Esophagus squamous epithelium (tissue), 5 donors: ENCODE measurements at regions not wholly inside any gene's neighbourhood (a gene's known extent, or its start where the extent isn't known, plus 50 kb on each side); places are given as distances from the start of the nearest gene placed in this dataset.

ENCODE experiments used
- DNase-seq: peaks from one replicate; lab custom pipeline; 2025; lab: John Stamatoyannopoulos, UW
- H3K27ac ChIP-seq, 4 donors: fragments of 200-600 bp; sonication (generic); one replicate each; pipeline ENCODE4 v1.5.1; 2016 to 2019; ENCODE audit warnings: mild to moderate bottlenecking in 1 of 4
- H3K27me3 ChIP-seq, 4 donors: fragments of 200-600 bp; sonication (generic); 1 replicate in 3 of 4; 2 replicates in 1 of 4; pipeline versions ENCODE4 v1.5.1 to v1.6.0; 2017 to 2021; ENCODE audit warnings: antibody characterized with exemption in 1 of 4
- H3K36me3 ChIP-seq, 3 donors: fragments of 200-600 bp; sonication (generic); one replicate each; pipeline ENCODE4 v1.5.1; 2016 to 2019
- H3K4me1 ChIP-seq, 3 donors: fragments of 200-600 bp; sonication (generic); one replicate each; pipeline ENCODE4 v1.5.1; 2017 to 2019
- H3K4me3 ChIP-seq, 4 donors: fragments of 200-600 bp; sonication (generic); 1 replicate in 3 of 4; 2 replicates in 1 of 4; pipeline ENCODE4 v1.5.1; 2016 to 2019; ENCODE audit warnings: mild to moderate bottlenecking in 2 of 4, moderate library complexity in 1 of 4
- H3K9me3 ChIP-seq, 3 donors: fragments of 200-600 bp; sonication (generic); one replicate each; pipeline ENCODE4 v1.5.1; 2016 to 2019
- CTCF ChIP-seq, 6 experiments: fragments of 450-650 bp in 4 of 6; fragments of 200-600 bp in 2 of 6; sonication (generic) in 2 of 6; IDR thresholded peaks; one replicate each; pipeline ENCODE4 v1.5.1; 2016 to 2019; ENCODE audit warnings: antibody characterized with exemption in 6 of 6, mild to moderate bottlenecking in 4 of 6, moderate library complexity in 4 of 6
- POLR2A ChIP-seq, 4 donors: fragments of 450-650 bp; IDR thresholded peaks; one replicate each; pipeline ENCODE4 v1.6.1; 2017; ENCODE audit warnings: antibody characterized with exemption in 4 of 4, mild to moderate bottlenecking in 4 of 4, moderate library complexity in 3 of 4
- WGBS, 2 donors: methylation state at CpG; one replicate each; pipeline ENCODE4 v1.1.5; 2018; 5-methylcytosine and 5-hydroxymethylcytosine counted together
- intact Hi-C: fragments of 100-400 bp; cut with DNase I; formaldehyde crosslinking; loops from one replicate; pipeline ENCODE4 v1.15.0; 2022
- donor health status: DM: yes; HTN: yes; CAD: no.

DNA sequence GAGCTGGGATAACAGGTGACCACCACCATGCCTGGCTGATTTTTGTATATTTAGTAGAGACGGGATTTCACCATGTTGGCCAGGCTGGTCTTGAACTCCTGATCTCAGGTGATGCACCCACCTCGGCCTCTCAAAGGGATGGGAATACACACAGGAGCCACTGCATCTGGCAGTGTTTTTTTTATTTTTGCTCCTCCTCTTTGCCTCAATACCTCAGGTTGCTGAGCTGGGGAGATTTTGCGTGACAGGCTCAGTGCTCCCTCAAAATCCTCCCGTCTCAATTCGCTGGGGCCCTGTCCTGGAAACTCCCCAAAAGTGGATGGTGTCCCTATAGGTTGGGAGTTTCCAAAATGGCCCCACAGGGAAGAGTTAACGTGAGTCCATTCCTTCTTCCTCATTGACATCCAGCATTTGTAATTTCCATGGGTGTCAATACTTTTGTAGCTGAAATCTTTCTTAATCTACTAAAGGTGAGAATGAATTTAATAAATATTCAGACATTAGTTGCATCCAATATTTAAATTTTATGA, 71.8 kb downstream of the GGTLC2 start:
- Histone ChIP-seq H3K4me3 (no peak overlapping the region), H3K27ac (no peak overlapping the region), H3K36me3 (no peaks in the 10 kb centered on the region), H3K9me3 (no peaks in the 10 kb centered on the region), H3K27me3 (peaks cover 0 to 38% (median 0%) of the 10 kb centered on the region in 4 donors), H3K4me1 (no peaks in the 10 kb centered on the region)
- DNase-seq = no peak
- no peak for TF ChIP-seq CTCF (IDR thresholded peaks at IDR 0.05)
- TF ChIP-seq POLR2A (IDR thresholded peaks at IDR 0.05) = no peak
- 73 to 89% methylated on average over 5 to 6 of the region's 6 CpGs for WGBS, 2 donors
- intact Hi-C loops = no loop called here

DNA sequence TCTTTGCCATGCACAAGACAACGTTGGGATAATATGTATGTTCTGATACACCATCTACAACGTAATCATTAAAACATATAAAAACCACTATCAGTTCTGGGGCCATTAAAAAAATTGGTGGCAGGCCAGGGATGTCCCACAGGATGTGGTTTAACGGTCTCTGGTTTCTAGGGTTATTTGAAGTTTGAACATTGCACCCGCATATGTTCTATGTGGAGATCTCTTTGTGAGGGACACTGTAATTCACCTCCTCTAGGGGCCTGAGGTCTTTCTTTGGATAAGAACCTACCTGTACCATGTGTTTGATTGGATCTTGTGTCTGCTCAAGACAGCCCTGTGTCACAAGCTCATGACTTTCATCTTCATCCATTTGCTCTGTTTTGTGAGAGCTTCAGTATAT, 73.2 kb downstream of the GGTLC2 start:
- Histone ChIP-seq H3K36me3 (no peaks in the 10 kb centered on the region), H3K4me3 (no peak overlapping the region)
- intact Hi-C loops = no loop called here

DNA sequence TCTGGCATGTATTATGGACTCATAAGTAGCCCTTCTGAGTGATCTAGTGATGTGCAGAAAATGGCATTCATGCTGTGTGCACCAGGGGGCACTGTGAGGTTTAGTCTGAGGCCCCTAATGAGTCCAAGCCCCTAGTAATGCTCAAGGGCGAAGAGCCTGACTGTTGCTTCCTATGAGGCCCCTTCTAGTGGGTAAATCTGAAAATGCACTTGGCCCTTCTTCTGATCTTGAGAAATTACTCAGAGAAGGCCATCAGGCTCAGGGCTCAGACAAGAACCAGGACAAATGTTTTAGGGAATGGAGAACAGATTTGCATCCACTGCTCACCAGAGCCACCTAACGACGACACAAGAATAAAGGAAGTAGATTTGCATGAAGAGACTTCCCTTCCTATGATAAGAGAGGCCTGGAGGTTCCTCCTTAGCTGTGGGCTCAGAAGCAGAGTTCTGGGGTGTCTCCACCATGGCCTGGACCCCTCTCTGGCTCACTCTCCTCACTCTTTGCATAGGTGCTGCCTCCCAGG, 75.8 kb downstream of the GGTLC2 start:
- H3K4me1 ChIP-seq = no peaks in the 10 kb centered on the region
- H3K27me3 ChIP-seq = peaks cover 0 to 34% (median 0%) of the 10 kb centered on the region in 4 donors
- TF ChIP-seq POLR2A (IDR thresholded peaks at IDR 0.05) (peak in 1 of 4 donors; percentile 22), CTCF (IDR thresholded peaks at IDR 0.05) (peak in 5 of 6 experiments; percentile 10 to 45 (median 28))
- H3K4me3 ChIP-seq = no peak overlapping the region
- H3K27ac ChIP-seq = peak overlapping the region in 2 of 4 donors; percentile 62 to 74
- intact Hi-C loops = no loop called here
- WGBS, 2 donors = 15 to 26% methylated on average over 2 to 3 of the region's 3 CpGs
- no peak for DNase-seq
- H3K9me3 ChIP-seq = no peaks in the 10 kb centered on the region
- no peaks in the 10 kb centered on the region for H3K36me3 ChIP-seq

More for the DNA sequence above, 73.2 kb downstream of the GGTLC2 start:
- no peak for DNase-seq
- TF ChIP-seq CTCF (IDR thresholded peaks at IDR 0.05) (no peak), POLR2A (IDR thresholded peaks at IDR 0.05) (no peak)
- H3K9me3 ChIP-seq = no peaks in the 10 kb centered on the region
- peaks cover 0 to 35% (median 0%) of the 10 kb centered on the region in 4 donors for H3K27me3 ChIP-seq
- WGBS, 2 donors = 67 to 70% methylated on average over 4 of the region's 4 CpGs
- no peaks in the 10 kb centered on the region for H3K4me1 ChIP-seq
- H3K27ac ChIP-seq = no peak overlapping the region

DNA sequence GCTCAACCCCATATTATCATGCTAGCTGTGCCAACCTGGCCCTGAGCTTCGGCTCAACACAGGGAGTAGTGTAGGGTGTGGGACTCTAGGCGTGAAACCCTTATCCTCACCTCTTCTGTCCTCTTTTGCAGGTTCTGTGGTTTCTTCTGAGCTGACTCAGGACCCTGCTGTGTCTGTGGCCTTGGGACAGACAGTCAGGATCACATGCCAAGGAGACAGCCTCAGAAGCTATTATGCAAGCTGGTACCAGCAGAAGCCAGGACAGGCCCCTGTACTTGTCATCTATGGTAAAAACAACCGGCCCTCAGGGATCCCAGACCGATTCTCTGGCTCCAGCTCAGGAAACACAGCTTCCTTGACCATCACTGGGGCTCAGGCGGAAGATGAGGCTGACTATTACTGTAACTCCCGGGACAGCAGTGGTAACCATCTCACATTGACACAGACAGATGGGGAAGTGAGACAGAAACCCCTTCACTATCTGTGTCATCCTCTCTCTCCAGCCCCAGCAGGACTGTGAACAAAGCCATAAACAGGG, 76.4 kb downstream of the GGTLC2 start:
- intact Hi-C loops = no loop called here
- no peak for TF ChIP-seq POLR2A (IDR thresholded peaks at IDR 0.05)
- TF ChIP-seq CTCF (IDR thresholded peaks at IDR 0.05) = no peak
- peaks cover 0 to 30% (median 0%) of the 10 kb centered on the region in 4 donors for H3K27me3 ChIP-seq
- no peak overlapping the region for H3K4me3 ChIP-seq
- peak overlapping the region in 2 of 4 donors; percentile 62 to 74 for H3K27ac ChIP-seq
- no peaks in the 10 kb centered on the region for H3K9me3 ChIP-seq
- H3K36me3 ChIP-seq = no peaks in the 10 kb centered on the region
- whole genome bisulfite sequencing, 2 donors = 87 to 100% methylated on average over 3 of the region's 6 CpGs
- H3K4me1 ChIP-seq = no peaks in the 10 kb centered on the region
- DNase-seq = no peak

GRCh38 chr22:22721681-22722354, 77.4 kb downstream of the GGTLC2 start:
- TF ChIP-seq CTCF (IDR thresholded peaks at IDR 0.05) (no peak), POLR2A (IDR thresholded peaks at IDR 0.05) (no peak)
- H3K4me1 ChIP-seq = no peaks in the 10 kb centered on the region
- DNase-seq = no peak
- H3K27me3 ChIP-seq = peaks cover 0 to 30% (median 0%) of the 10 kb centered on the region in 4 donors
- intact Hi-C loops = no loop called here
- peak overlapping the region in 2 of 4 donors; percentile 62 to 74 for H3K27ac ChIP-seq
- H3K36me3 ChIP-seq = no peaks in the 10 kb centered on the region
- H3K4me3 ChIP-seq = no peak overlapping the region
- WGBS, 2 donors = 58 to 62% methylated on average over 5 of the region's 5 CpGs
- H3K9me3 ChIP-seq = no peaks in the 10 kb centered on the region
